Activated CD4-positive, alpha-beta T cell treated with anti-CD3 and anti-CD28 coated beads, Interleukin-2, amount 50 U/mL, for 48 hours (primary cell): ENCODE measurements at regions not wholly inside any gene's neighbourhood (a gene's known extent, or its start where the extent isn't known, plus 50 kb on each side); places are given as distances from the start of the nearest gene placed in this dataset.

Experiments
- DNase-seq, 2 experiments: peaks; one replicate each; pipeline ENCODE4 v3.0.0-alpha.2; 2020

DNA sequence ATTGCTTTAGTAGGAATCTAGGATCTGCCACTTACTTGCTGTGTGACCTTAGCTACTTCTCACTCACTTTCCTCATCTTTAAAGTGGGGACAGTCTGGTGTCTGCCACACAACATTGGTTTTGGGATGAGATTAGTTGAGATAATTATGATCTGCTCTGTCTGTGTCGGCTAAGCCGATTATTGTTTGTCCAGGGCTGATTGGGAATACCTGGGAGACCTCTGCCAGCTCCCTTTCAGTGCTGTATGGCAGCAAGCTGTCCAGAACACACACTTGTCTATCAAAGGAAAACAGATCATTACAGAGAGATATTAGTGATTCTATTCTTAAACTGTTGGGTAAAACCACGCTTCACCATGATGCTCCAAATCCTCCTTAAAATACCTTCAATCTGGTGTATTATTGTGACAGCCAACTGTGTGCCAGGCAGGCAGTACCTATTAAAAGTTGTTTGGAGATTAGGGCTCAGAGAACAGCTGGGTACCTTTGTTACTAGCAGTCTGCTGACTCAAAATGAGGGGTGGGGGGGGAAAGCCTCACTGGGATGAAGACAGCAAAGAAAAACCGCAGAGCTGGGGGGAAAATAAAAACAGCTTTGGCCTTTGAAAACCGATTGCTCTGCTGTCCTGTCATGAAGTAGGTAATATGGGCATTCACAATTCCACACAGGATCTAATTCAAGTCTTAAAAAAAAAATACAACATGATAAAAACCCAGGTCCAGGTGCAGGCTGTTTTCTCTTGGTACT lies 458.4 kb upstream of the C9orf72 start:
- DNase-seq: no peak

DNA sequence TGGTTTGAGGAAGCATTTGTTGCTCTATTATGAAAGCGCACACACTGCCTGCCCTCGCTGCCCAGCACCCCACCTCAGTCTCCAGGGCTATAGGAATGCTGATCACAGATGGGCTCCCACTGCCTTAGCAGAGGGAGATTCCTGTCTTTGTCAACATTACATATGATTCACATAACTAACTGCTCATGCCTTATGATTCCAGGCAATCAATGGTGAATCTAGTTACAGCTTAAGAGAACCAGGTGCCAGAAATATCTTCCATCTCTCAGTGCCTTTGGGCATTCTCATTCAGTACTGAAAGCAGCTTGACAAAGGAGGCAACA lies 458.9 kb upstream of the C9orf72 start:
- DNase-seq: no peak

DNA sequence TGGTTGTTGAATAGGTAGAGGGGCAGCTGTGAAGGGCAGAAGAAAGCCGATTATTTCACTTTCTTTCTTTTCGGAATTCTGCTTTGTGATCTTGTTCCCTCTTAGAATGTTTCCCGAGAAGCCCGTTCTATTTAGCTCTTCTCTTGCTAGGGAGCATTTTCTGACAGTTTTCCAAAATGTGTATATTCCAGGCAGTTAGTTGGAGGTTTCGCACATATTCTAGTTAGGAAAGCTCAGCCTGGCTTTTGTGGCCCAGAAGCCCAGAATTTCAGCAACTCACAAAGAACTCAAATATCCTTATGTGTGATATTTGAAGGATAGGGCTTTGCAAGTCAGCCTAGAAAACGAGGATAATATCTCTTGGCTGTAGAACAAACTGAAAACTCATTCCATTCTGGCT lies 461.0 kb upstream of the C9orf72 start:
- DNase-seq: no peak

DNA sequence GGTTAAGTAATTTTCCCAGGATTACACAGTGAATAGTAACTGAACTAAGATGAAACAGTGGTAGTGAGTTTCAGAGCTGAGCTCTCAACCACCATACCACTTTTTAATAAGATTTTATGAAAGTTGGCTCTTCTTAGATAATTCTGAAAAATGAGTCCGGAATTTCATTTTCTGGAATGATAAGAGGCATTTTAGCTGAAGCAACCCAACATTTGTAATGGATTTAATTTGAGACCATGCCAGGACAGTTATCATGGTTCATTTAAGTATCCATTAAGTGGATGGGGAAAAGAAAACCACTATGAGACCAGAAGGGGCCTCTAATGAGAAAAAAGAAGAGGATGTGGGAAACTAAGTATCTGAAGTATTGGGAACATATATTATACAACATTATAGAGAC lies 464.7 kb upstream of the C9orf72 start:
- DNase-seq: no peak

DNA sequence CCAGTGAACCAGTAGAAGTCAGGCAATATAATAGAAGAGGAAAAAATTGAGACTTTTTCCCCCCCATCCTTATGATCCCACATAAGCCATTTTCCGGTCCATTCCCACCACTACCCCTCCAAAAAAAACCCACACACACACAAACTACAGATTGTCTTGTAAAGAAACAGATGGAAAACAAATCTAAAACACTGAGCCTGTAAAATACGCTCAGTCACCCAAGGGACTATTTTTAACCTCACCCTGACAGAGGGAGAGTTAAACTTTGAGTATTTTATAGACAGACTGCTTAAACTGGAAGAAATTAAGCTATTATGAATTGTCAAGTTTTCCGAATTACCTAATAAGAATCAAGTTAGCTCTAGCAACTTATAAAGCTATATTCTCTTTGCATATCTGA lies 471.8 kb upstream of the C9orf72 start:
- no peak for DNase-seq

DNA sequence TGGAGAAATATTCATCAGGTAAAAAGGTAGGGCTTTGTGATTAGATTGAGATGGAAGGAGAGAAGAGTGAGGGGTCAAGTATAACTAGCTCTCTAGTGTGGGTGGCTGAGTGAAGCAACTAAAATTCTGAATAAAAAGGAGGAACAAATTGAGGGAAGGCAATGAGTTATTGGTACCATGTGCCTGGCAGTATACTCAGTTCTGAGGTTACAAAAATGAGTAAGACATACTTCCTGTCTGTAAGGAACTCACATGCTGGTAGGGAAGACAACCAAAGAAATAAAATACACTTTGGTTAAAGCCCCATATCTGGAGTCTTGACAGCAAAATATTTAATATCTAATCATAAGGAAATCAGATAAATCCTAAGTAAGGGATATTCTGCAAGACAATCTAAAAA lies 476.8 kb upstream of the C9orf72 start:
- no peak for DNase-seq

DNA sequence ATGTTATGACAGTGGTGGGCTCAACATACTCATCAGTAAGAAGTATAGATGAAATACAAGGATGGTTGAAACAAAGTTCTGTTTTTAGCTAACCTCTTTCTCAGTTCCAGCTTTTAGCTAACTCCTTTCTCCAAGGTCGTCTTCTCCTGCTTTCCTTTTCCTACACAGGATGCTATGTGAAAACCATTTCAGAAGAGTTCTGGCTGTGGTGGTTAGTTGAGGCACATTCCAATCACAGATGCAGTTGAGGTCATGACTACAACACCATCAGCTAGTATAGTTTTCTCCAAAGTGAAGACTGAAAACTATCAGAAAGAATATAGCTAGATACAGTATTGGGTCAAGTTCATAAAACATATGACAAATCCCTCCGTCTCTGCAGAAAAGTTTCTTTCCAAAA lies 477.7 kb upstream of the C9orf72 start:
- DNase-seq: no peak

DNA sequence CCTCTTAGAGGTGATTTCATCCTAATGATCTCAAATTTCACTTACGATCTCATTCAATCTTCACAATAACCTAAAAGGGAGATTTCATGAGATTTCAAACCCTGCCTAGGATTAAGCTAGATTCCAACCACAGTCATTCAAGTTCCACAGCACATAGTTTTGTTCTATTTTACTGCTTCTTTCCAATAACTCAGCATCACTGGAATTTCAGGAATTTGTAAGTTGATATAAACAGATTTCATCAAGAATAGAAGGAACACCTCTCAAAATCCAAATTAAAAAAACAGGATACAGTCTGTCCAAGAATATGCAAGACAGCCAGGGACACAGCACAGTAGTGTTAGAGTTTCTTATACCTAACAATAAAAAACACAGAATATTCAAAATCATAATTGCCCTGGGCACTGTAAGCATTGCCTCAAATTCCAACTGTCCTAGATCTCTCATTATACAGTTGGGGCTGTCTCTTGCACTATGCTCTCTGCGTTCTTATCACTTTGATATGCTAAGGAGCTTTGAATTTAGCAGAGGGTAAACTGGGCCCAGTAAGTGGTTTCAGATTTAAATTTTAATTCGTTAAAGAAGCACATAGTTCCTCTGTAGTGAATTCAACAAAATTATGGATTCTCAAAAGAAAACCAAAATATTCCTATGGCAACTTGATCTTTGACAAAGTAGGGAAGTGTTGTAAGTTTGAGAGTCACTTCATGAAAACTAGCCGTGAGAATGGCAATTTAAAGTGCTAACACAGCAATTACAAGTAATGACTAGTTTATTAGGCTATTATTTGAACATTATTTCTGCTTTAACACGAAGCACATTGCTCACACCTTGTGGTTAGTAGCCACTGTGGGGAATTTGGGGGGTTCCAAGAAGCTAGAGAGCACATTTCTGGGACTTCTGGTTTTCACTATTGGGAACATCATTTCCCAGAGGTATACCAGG lies 478.6 kb upstream of the C9orf72 start:
- DNase-seq: no peak

DNA sequence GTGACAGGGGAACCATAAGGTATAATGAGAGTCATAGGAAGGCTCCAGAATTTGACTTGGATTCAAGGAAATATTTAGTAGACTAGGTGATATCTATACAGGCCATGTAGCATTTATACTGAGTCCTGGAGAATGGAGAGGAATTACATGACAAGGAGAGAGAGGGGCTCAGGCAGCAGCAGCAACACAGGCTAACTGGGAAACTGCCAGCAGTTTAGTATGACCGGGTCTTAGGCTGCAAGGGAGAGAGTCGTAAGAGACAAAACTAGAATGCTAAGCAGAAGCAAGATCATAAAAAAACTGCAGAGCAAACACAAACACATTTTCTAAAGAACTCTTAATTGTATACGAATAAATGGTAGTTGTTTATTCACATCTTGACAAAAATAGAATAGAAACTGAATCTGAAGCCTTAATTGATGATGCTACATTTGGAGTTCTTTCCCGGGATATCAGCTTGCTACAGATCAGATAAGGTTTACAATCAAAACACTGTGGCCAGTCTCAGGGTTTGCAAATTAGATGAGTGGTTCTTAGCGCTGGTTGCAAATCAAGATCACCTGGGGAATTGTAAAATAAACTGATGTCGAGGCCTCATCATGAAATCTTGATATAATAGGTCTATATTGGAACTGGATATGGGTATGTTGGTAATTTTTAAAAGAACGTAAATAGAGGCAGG lies 480.0 kb upstream of the C9orf72 start:
- no peak for DNase-seq

DNA sequence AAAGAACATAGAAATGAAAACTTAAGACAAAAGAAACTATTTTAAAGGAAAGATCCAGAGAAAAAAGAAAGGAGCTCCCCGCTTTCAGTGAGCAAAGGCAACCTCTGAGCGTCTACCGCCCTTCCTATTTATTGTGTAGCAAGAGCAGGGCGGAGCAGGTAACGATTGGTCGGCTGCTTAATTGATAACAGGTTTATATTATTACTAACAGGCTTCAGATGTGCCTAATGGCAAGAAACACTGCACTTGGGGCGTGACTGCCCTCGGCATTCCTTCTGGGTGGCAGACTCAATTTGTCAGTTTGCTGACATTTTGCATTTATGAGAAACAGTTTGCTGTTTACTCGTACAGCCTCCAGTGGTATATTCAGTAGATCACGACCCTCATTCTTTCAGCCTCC lies 482.7 kb upstream of the C9orf72 start:
- DNase-seq: no peak

DNA sequence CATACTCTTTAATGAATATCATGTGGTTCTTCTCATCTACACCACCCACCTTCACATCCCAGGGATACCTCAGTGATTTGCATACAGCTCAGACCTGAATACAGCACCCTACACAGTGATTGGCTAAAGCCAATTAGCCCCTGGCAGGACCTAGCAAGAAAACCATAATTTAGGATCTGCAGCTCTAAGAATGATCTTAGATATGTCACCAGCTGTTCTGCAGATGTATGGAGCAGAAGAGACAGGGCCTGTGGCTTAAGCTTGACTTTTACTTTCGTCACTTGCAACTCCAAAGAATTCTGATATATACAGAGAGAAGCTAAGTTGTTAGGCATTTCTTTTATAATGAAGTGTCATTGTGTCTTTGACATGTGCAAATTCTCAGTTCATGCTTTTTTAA lies 483.2 kb upstream of the C9orf72 start:
- no peak for DNase-seq

DNA sequence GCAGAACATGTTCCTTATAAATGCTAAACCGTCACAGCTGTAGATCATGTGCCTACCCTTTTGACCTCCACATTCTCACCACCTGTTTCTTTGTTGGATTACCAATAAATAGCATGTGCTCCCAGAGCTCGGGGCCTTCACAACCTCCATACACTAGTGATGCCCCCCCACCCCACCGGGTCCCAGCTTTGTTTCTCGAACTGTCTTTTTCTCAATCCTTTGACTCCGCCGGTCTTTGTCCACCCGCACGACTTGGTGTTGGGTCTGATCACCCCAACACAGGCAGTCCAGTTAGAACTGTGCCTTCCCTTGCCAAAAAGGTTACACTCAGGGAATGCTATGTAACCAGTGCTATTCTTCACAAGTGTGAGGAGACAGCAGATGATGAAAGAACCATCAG lies 485.9 kb upstream of the C9orf72 start:
- no peak for DNase-seq

DNA sequence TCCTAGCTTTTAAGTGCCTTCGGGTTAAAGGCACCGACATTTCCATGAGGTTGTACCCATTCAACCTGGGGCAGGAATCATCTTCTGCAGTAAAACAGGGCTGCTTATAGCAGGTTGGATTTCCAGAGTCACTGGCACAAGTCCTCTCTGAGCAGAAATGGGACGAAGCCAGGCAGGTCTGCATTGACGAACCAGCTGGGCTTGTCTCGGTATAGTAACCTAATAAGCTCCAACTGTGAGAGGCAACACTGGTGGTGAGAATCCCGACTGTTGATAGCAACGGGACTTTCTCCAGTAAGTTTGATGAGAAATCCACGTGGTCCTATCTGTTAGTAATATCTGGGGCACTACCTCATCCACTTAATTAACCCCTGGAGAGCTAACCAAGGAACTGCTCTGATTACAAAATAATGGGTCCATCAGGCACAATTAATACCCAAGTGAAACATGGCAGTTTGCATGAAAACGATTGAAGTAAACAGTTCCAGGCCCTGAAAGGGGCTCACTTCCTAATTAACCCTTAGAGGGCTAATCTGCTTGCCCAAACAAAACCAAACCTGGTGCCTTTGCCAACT lies 491.0 kb upstream of the C9orf72 start:
- DNase-seq: no peak

DNA sequence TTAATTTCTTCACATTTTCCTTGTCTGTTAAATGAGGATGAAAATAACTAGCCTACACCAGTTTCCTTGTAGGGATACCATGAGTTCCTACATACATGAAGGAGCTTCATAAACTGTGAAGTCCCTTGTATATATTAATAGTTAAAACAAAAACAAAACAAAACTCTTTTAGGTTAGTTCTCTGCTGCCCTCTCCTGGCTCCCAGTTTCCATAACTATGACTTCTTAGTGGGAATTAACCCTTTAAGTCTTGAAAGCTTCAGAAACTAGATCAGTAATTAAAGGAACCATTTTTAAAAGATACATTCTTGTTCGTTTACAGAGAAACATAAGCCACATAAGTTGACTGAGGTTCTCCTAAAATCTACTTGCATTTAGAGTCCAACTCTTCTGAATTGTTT lies 500.0 kb upstream of the C9orf72 start:
- DNase-seq: peak in 1 of 2 experiments; percentile 3

DNA sequence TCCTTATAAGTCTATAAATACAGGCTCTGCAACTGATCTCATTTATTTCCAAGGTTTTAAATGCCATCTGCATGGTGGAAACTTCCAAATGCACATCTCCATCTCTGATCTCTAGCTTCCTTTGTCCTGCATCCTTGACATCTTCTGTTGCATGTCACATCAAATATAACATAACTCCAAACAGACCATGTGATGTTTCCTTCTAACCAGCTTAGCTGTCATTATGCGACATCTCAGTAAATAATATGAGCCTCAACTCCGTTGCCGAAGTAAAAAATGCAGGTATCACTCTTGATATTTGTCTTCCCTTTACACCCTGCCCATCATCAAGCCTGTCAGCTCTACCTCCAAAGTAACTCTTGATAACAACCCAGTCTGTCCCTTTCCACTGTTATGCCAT lies 506.4 kb upstream of the C9orf72 start:
- DNase-seq: no peak

DNA sequence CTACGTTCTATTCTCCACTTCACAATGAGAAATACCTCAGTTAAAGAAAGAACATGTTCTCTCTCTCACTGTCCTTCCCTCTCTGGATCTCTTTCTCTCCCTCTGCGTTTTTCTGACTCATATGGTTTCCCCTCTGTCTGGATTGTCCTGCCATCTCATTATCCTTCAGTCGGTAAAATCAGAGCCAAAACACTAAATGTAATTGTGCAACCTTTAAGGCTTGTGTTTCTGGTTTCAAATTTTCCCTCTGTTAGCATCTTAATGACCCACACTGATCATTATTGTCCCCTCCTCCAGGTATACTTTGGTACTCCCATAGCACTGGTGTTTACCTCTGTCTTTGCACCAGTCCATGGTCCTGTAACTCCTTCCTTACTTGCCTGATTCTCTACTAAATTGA lies 509.4 kb upstream of the C9orf72 start:
- DNase-seq: no peak

DNA sequence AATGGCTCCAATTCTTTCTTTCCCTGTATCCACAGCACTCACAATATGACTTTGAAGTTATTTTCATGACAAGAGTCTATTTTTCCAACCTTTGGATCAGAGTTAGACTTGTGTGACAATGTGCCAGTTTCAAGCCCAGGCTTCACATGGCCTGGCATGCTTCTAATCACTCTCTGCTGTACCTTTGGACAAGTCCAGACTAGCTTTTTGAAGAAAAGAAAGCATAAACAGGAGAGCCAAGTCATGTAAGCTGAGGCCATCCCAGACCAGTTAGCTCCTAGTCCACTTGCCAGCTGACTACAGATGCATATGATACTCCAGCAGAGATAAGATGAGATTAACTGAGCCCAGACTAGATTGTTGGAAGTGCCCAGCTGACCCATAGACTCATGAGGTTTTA lies 513.6 kb upstream of the C9orf72 start:
- DNase-seq: no peak

DNA sequence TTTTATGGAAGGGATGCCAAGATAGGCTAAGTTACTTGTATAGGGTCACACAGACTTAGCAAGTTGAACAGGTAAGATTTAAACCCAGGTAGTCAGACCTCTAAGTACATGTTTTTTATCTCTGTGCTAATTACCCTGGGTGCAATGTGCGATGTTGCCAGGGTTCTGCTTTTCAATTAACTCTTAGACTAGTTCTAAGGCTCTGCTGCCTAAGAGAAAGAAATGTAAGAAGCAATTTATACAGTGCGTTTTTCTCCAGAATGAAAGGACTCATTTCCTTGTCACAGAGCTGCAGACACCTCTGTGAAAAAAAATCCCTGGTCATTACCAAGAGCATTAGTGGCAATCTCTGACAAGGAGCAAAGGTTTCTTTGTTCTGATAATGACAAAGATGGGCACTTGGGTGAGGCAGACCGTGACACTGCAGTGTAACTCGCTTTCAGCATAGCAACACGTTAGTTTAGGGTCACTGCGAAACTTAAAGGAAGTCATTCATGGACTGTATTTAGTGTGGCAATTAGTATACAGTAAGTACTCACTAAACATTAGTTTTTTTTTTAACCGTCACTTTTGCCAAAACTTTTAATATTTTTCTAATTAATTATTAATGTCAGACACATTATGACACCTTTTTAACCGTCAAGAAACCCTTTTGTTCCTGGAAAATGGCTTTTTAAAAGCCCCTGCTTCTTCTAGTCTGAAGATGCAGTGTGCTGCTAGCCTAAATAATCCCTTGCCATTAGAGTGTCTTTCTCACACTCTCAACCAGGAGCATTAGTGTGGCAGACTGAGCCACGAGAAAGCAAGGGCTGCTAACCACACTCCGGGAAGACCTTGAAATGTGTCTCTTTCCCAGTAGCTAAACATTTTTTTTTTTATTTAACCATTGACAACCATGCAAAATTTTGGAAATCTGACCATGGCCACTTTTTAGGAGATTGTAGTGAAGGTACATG lies 520.0 kb upstream of the C9orf72 start:
- no peak for DNase-seq

DNA sequence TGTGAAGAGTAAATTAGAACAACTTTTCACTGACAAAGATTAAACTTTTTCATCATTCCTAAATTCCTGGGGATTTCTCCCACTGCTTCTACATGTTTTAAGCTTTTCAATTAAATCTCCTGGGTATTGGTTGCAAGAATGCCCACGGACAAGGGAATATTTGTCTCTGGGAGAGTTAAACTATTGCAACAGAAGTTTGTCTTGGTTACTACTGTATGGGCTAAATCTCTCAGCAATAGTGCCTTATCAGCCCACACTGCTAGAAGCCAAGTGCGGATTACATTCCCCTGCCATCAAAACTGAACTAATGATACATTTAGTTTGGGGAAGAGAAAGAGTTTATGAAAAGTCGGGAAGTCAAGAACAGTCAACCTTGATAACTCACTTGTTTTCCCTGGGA lies 528.2 kb upstream of the C9orf72 start:
- no peak for DNase-seq

DNA sequence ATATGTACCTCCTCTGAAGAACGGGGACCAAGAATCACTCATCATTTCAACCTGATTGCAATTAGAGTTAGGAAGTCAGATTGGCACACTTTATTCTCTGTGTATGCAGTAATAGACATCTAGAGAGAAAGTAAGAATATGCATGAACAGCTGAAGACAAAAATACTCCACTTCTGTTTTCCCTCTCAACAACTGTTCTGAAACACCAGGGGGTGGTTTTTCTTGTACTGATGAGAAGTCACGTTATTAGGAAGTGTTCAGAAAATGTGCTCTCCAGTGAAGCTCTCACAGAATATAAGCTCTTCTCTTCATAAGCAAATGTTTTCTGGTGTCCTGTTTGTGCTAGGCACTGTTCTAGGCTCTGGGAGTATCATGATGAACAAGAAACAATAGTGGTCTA lies 531.7 kb upstream of the C9orf72 start:
- DNase-seq: no peak

DNA sequence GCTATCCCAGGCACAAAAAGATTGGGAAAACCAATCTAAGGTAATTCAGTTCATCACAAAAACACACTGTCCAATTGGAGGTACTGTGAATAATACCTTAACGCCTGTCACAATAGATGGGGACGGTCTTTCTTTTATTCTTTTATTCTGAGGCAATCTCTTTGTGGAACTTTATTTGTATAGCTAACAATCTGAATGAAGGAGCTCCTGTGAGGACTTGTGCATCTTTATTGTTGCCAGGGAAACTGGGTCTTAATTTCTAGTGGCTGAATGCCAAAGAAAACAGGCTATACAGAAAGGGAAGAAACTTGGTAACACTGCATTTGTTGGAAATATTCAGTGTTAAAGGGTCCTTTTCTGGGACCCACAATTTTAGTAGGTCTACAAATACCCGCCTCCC lies 546.9 kb upstream of the C9orf72 start:
- no peak for DNase-seq

DNA sequence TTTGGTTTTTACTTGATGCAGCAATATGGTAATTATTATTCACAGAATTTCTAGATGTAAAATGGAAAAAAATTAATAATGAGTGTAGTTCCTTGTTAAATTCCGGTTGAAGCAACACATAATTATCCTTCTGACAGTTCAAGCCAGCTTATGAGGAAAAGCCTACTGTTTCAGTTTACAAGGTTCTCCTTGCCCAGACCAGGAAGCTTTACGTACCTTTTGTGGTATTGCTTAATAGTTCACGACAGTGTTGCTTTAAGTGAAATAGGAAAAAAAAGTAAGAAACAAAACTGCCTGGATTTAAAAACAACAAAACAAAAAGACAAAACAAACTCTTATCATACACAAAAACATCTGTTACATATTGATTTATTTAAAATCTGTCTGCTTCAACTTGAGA lies 547.3 kb upstream of the C9orf72 start:
- DNase-seq: no peak
